GM18502 (cell line): ENCODE measurements at regions not wholly inside any gene's neighbourhood (a gene's known extent, or its start where the extent isn't known, plus 50 kb on each side); places are given as distances from the start of the nearest gene placed in this dataset.
A peak's percentile ranks its signal among the peaks of the same experiment; 100 is the strongest.

Source experiments
- ATAC-seq: cut with Tn5 transposase; IDR thresholded peaks from one replicate; pipeline ENCODE4 v1.9.1; 2021; ENCODE audit warnings: mild to moderate bottlenecking; ENCODE audit not compliant: unreplicated experiment, poor library complexity

- ATAC-seq, result peak; percentile 78
Measured at GRCh38 chr2:204260162-204260877, 285.0 kb upstream of the PARD3B start.

GRCh38 chr2:204260901-204261300, 284.4 kb upstream of the PARD3B start:
- no peak for ATAC-seq

- no peak for ATAC-seq
Measured at GRCh38 chr2:204261846-204262245, 283.4 kb upstream of the PARD3B start.

GRCh38 chr2:204264085-204264553, 281.2 kb upstream of the PARD3B start:
- no peak for ATAC-seq

- ATAC-seq, result no peak
Measured at GRCh38 chr2:204264621-204265140, 280.6 kb upstream of the PARD3B start.

GRCh38 chr2:204265681-204266181, 279.5 kb upstream of the PARD3B start:
- no peak for ATAC-seq

- ATAC-seq, result no peak
Measured at GRCh38 chr2:204268458-204268857, 276.8 kb upstream of the PARD3B start.

- ATAC-seq, result no peak
Measured at GRCh38 chr2:204268971-204269370, 276.3 kb upstream of the PARD3B start.

- no peak for ATAC-seq
Measured at GRCh38 chr2:204272089-204272488, 273.2 kb upstream of the PARD3B start.

GRCh38 chr2:204272610-204273287, 272.5 kb upstream of the PARD3B start:
- ATAC-seq, result no peak

- ATAC-seq, result no peak
Measured at GRCh38 chr2:204274429-204274828, 270.8 kb upstream of the PARD3B start.

- no peak for ATAC-seq
Measured at GRCh38 chr2:204274991-204275390, 270.3 kb upstream of the PARD3B start.

GRCh38 chr2:204277226-204277625, 268.0 kb upstream of the PARD3B start:
- ATAC-seq, result no peak

GRCh38 chr2:204278454-204278853, 266.8 kb upstream of the PARD3B start:
- ATAC-seq, result no peak

GRCh38 chr2:204279819-204280218, 265.5 kb upstream of the PARD3B start:
- no peak for ATAC-seq

- ATAC-seq, result no peak
Measured at GRCh38 chr2:204280262-204280668, 265.0 kb upstream of the PARD3B start.

GRCh38 chr2:204282081-204282480, 263.2 kb upstream of the PARD3B start:
- no peak for ATAC-seq

- no peak for ATAC-seq
Measured at GRCh38 chr2:204282525-204282924, 262.8 kb upstream of the PARD3B start.

- ATAC-seq, result no peak
Measured at GRCh38 chr2:204289066-204289465, 256.2 kb upstream of the PARD3B start.

- ATAC-seq, result no peak
Measured at GRCh38 chr2:204292439-204292838, 252.8 kb upstream of the PARD3B start.
